AG04450 (cell line): ENCODE measurements at regions not wholly inside any gene's neighbourhood (a gene's known extent, or its start where the extent isn't known, plus 50 kb on each side); places are given as distances from the start of the nearest gene placed in this dataset.

Source experiments
- CTCF ChIA-PET: fragments of 300-600, 350-600 bp; formaldehyde crosslinking; extraction: SDS; loops from one replicate; lab custom pipeline; 2022; ENCODE audit warnings: antibody characterized with exemption, inconsistent platforms; lab: Charles Lee
- POLR2A ChIA-PET: fragments of 350-600 bp; formaldehyde crosslinking; extraction: SDS; loops from one replicate; lab custom pipeline; 2021; ENCODE audit warnings: antibody characterized with exemption, inconsistent platforms; lab: Yijun Ruan, JAX
- DNase-seq: peaks from one replicate; pipeline ENCODE4 v3.0.0-alpha.2; 2011; ENCODE audit warnings: low read depth, low spot score
- H3K27ac ChIP-seq: one replicate; pipeline ENCODE4 v1.5.1; 2012; ENCODE audit warnings: low read depth, low read length, control low read depth
- H3K27me3 ChIP-seq: one replicate; pipeline ENCODE4 v1.6.0; 2012; ENCODE audit warnings: low read length; ENCODE audit not compliant: control insufficient read depth, insufficient read depth
- H3K4me3 ChIP-seq: 2 replicates; pipeline ENCODE4 v1.5.1; 2011; ENCODE audit warnings: mild to moderate bottlenecking, low read depth, low read length, control low read depth
- H3K9me3 ChIP-seq: 2 replicates; pipeline ENCODE4 v1.5.1; 2012; ENCODE audit warnings: low read length; ENCODE audit not compliant: control insufficient read depth, insufficient read depth
- CTCF ChIP-seq: IDR thresholded peaks from 2 replicates; pipeline ENCODE4 v1.5.1; 2011; ENCODE audit warnings: low read depth, low read length, control low read depth, inconsistent platforms

GRCh38 chr3:82496890-82497560 is 735.6 kb upstream of the GBE1 start:
- H3K4me3 ChIP-seq = no peak overlapping the region
- POLR2A ChIA-PET = no interaction called here
- peaks cover 11% of the 10 kb centered on the region for H3K9me3 ChIP-seq
- no peak for DNase-seq
- H3K27me3 ChIP-seq = no peaks in the 10 kb centered on the region
- CTCF ChIA-PET = no interaction called here
- no peak for TF ChIP-seq CTCF
- H3K27ac ChIP-seq = no peak overlapping the region

GRCh38 chr3:82495655-82496054 is 734.2 kb upstream of the GBE1 start:
- Histone ChIP-seq H3K9me3 (peaks cover 11% of the 10 kb centered on the region), H3K27me3 (no peaks in the 10 kb centered on the region), H3K4me3 (no peak overlapping the region), H3K27ac (no peak overlapping the region)
- ChIA-PET POLR2A (no interaction called here), CTCF (interaction anchor here (0.7 kb wide), 1 partner anchor 144 kb away, joined by 4 read pairs; no protein-coding TSS in a partner anchor)
- DNase-seq = no peak
- TF ChIP-seq CTCF = no peak

- ChIA-PET CTCF (no interaction called here), POLR2A (no interaction called here)
- Histone ChIP-seq H3K27me3 (no peaks in the 10 kb centered on the region), H3K27ac (no peak overlapping the region), H3K4me3 (no peak overlapping the region), H3K9me3 (peaks cover 11% of the 10 kb centered on the region)
- DNase-seq = no peak
- no peak for TF ChIP-seq CTCF
Observed at GRCh38 chr3:82494977-82495489, 733.6 kb upstream of the GBE1 start.

GRCh38 chr3:82493858-82494257 is 732.4 kb upstream of the GBE1 start:
- ChIA-PET POLR2A (no interaction called here), CTCF (no interaction called here)
- no peak for DNase-seq
- H3K27ac ChIP-seq = no peak overlapping the region
- no peak for TF ChIP-seq CTCF
- H3K27me3 ChIP-seq = no peaks in the 10 kb centered on the region
- peaks cover 11% of the 10 kb centered on the region for H3K9me3 ChIP-seq
- no peak overlapping the region for H3K4me3 ChIP-seq

- Histone ChIP-seq H3K27ac (no peak overlapping the region), H3K27me3 (no peaks in the 10 kb centered on the region), H3K9me3 (peaks cover 3% of the 10 kb centered on the region), H3K4me3 (no peak overlapping the region)
- CTCF ChIA-PET = no interaction called here
- POLR2A ChIA-PET = no interaction called here
- TF ChIP-seq CTCF = no peak
- no peak for DNase-seq
Observed at GRCh38 chr3:82475306-82475705, 713.9 kb upstream of the GBE1 start.
